B cell (primary cell): ENCODE measurements at regions not wholly inside any gene's neighbourhood (a gene's known extent, or its start where the extent isn't known, plus 50 kb on each side); places are given as distances from the start of the nearest gene placed in this dataset.

Experiments used
- ATAC-seq: fragments of 200-7000 bp; cut with Tn5 transposase; one replicate; pipeline ENCODE4 v1.10.0; 2021; ENCODE audit warnings: low read depth, mild to moderate bottlenecking, moderate number of reproducible peaks, moderate library complexity
- CTCF ChIA-PET: fragments of 350-600 bp; sonication (Branson Sonifier 250); formaldehyde crosslinking; loops from one replicate; lab custom pipeline; 2021; ENCODE audit warnings: antibody characterized with exemption, inconsistent platforms; lab: Charles Lee
- POLR2A ChIA-PET: fragments of 350-600 bp; sonication (Branson Sonifier 250); formaldehyde crosslinking; loops from one replicate; lab custom pipeline; 2021; ENCODE audit warnings: antibody characterized with exemption; lab: Charles Lee
- DNase-seq: peaks from one replicate; pipeline ENCODE4 v3.0.0; 2013
- H2AFZ ChIP-seq: 2 replicates; pipeline ENCODE4 v1.6.1; 2012; ENCODE audit warnings: mild to moderate bottlenecking, low read depth, low read length; ENCODE audit not compliant: insufficient read depth, poor library complexity, severe bottlenecking
- H3K27ac ChIP-seq, 2 donors: 1 replicate in 1 of 2; 2 replicates in 1 of 2; pipeline ENCODE4 v1.5.1; 2012 to 2013; ENCODE audit warnings: low read length in 2 of 2, mild to moderate bottlenecking in 2 of 2, moderate library complexity in 1 of 2
- H3K27me3 ChIP-seq, 4 experiments: fragments of 200-600 bp in 1 of 4; sonication (generic) in 1 of 4; replicated peaks in 1 of 4; 1 replicate in 2 of 4; 2 replicates in 2 of 4; pipeline versions ENCODE4 v1.6.1 to v1.7.0; 2013 to 2016; ENCODE audit warnings: low read length in 3 of 4, mild to moderate bottlenecking in 2 of 4, mixed read lengths in 1 of 4, moderate library complexity in 1 of 4; ENCODE audit not compliant: insufficient read depth in 4 of 4, control insufficient read depth in 3 of 4; ENCODE audit errors: control extremely low read depth in 1 of 4
- H3K36me3 ChIP-seq, 2 experiments: replicated peaks in 1 of 2; 1 replicate in 1 of 2; 2 replicates in 1 of 2; pipeline versions ENCODE4 v1.6.1 to v1.7.1; 2013; ENCODE audit warnings: low read length in 1 of 2; ENCODE audit not compliant: insufficient read depth in 2 of 2, control insufficient read depth in 1 of 2; ENCODE audit errors: control extremely low read depth in 1 of 2, extremely low read depth in 1 of 2
- H3K4me1 ChIP-seq, 2 donors: fragments of 200-600 bp in 1 of 2; sonication (generic) in 1 of 2; 1 replicate in 1 of 2; 2 replicates in 1 of 2; pipeline versions ENCODE4 v1.5.1 to v1.6.1; 2013 to 2017; ENCODE audit warnings: low read length in 2 of 2; ENCODE audit not compliant: control insufficient read depth in 2 of 2, insufficient read depth in 2 of 2
- H3K4me2 ChIP-seq: replicated peaks from 2 replicates; pipeline ENCODE3; 2012; ENCODE audit warnings: mild to moderate bottlenecking, low read depth, low read length; ENCODE audit not compliant: poor library complexity, severe bottlenecking
- H3K4me3 ChIP-seq, 5 experiments: fragments of 200-600 bp in 1 of 5; sonication (generic) in 1 of 5; 1 replicate in 3 of 5; 2 replicates in 2 of 5; pipeline versions ENCODE4 v1.5.1 to v1.7.0; 2011 to 2016; ENCODE audit warnings: low read length in 4 of 5, mild to moderate bottlenecking in 4 of 5, low read depth in 2 of 5, control low read depth in 1 of 5, moderate library complexity in 1 of 5; ENCODE audit not compliant: insufficient read depth in 1 of 5; ENCODE audit errors: control extremely low read depth in 1 of 5, extremely low read depth in 1 of 5
- H3K79me2 ChIP-seq: fragments of 200-600 bp; sonication (generic); one replicate; pipeline ENCODE4 v1.6.0; 2016; ENCODE audit warnings: low read length; ENCODE audit not compliant: control insufficient read depth, insufficient read depth
- H3K9ac ChIP-seq: fragments of 200-600 bp; sonication (generic); 2 replicates; pipeline ENCODE4 v1.6.1; 2017; ENCODE audit warnings: mild to moderate bottlenecking, low read length, moderate library complexity
- H3K9me3 ChIP-seq, 3 donors: one replicate each; pipeline versions ENCODE4 v1.6.1 to v1.7.1; 2013; ENCODE audit warnings: low read length in 2 of 3; ENCODE audit not compliant: control insufficient read depth in 2 of 3, insufficient read depth in 1 of 3; ENCODE audit errors: control extremely low read depth in 1 of 3
- H4K20me1 ChIP-seq: 2 replicates; pipeline ENCODE4 v1.6.0; 2012; ENCODE audit warnings: mild to moderate bottlenecking, low read length; ENCODE audit not compliant: insufficient read depth, control insufficient read depth, poor library complexity, severe bottlenecking
- H3K27ac Mint-ChIP-seq: one replicate; pipeline ENCODE4 v1.8.0; 2021; ENCODE audit warnings: mixed read lengths
- H3K27me3 Mint-ChIP-seq: one replicate; pipeline ENCODE4 v1.8.0; 2021; ENCODE audit warnings: mixed read lengths
- H3K4me1 Mint-ChIP-seq: one replicate; pipeline ENCODE4 v1.8.0; 2021; ENCODE audit warnings: mixed read lengths
- H3K4me3 Mint-ChIP-seq: one replicate; pipeline ENCODE4 v1.8.0; 2021; ENCODE audit warnings: mixed read lengths
- H3K9me3 Mint-ChIP-seq: one replicate; pipeline ENCODE4 v1.8.0; 2022; ENCODE audit warnings: mixed read lengths; ENCODE audit not compliant: insufficient read depth
- CTCF ChIP-seq: fragments of 200-600 bp; IDR thresholded peaks from one replicate; pipeline ENCODE4 v1.8.0; 2022; ENCODE audit warnings: antibody characterized with exemption, mild to moderate bottlenecking
- EZH2 ChIP-seq: IDR thresholded peaks from 2 replicates; pipeline ENCODE4 v1.6.1; 2012; ENCODE audit warnings: borderline replicate concordance, low read depth, mild to moderate bottlenecking, moderate library complexity, low read length; ENCODE audit not compliant: insufficient read depth, poor library complexity, severe bottlenecking
- WGBS: methylation state at CpG from one replicate; pipeline ENCODE4 v1.1.5; 2013; ENCODE audit warnings: missing lambda C conversion rate; ENCODE audit not compliant: insufficient coverage; 5-methylcytosine and 5-hydroxymethylcytosine counted together
- intact Hi-C: fragments of 100-400 bp; cut with micrococcal nuclease; formaldehyde crosslinking; loops from one replicate; pipeline ENCODE4 v1.10.0; 2022

- no peak for TF ChIP-seq CTCF
- TF ChIP-seq EZH2, result no peak
- no peak overlapping the region for H3K27ac ChIP-seq
- no peaks in the 10 kb centered on the region for H3K4me1 Mint-ChIP-seq
- intact Hi-C loops, result no loop called here
- CTCF ChIA-PET, result no interaction called here
- H4K20me1 ChIP-seq, result no peaks in the 10 kb centered on the region
- no peak overlapping the region for H3K9ac ChIP-seq
- ATAC-seq (no peak), DNase-seq (no peak)
- no peak overlapping the region for H2AFZ ChIP-seq
- no peaks in the 10 kb centered on the region for H3K9me3 Mint-ChIP-seq
- H3K27me3 ChIP-seq, result no peaks in the 10 kb centered on the region
- H3K27ac Mint-ChIP-seq, result no peak overlapping the region
- no peaks in the 10 kb centered on the region for H3K9me3 ChIP-seq
- WGBS, result 20% methylated on average over 2 of the region's 6 CpGs
- no peak overlapping the region for H3K4me3 ChIP-seq
- H3K36me3 ChIP-seq, result no peaks in the 10 kb centered on the region
- H3K4me2 ChIP-seq, result no peak overlapping the region
- H3K27me3 Mint-ChIP-seq, result no peaks in the 10 kb centered on the region
- H3K4me3 Mint-ChIP-seq, result no peak overlapping the region
- H3K4me1 ChIP-seq, result no peaks in the 10 kb centered on the region
- POLR2A ChIA-PET, result no interaction called here
- H3K79me2 ChIP-seq, result no peaks in the 10 kb centered on the region
Observed at GRCh38 chr18:60978338-60978737, 354.9 kb upstream of the CDH20 start.

- Histone ChIP-seq H3K27ac (no peak overlapping the region), H4K20me1 (no peaks in the 10 kb centered on the region), H3K4me3 (no peak overlapping the region), H3K36me3 (no peaks in the 10 kb centered on the region), H3K9me3 (peaks cover 0 to 1% (median 0%) of the 10 kb centered on the region in 3 donors), H3K9ac (no peak overlapping the region), H2AFZ (no peak overlapping the region), H3K4me1 (no peaks in the 10 kb centered on the region), H3K4me2 (no peak overlapping the region), H3K79me2 (no peaks in the 10 kb centered on the region), H3K27me3 (no peaks in the 10 kb centered on the region)
- ATAC-seq, result no peak
- no peak for DNase-seq
- H3K27me3 Mint-ChIP-seq, result no peaks in the 10 kb centered on the region
- intact Hi-C loops, result no loop called here
- H3K9me3 Mint-ChIP-seq, result peaks cover 2% of the 10 kb centered on the region
- WGBS, result no CpG with 5 or more reads among the region's 2 CpGs
- TF ChIP-seq CTCF (no peak), EZH2 (no peak)
- no peak overlapping the region for H3K27ac Mint-ChIP-seq
- POLR2A ChIA-PET, result no interaction called here
- CTCF ChIA-PET, result no interaction called here
- no peaks in the 10 kb centered on the region for H3K4me1 Mint-ChIP-seq
- no peak overlapping the region for H3K4me3 Mint-ChIP-seq
Observed at GRCh38 chr18:60980422-60981005, 352.7 kb upstream of the CDH20 start.
